Peyer's patch (tissue), 4 donors: ENCODE measurements at regions not wholly inside any gene's neighbourhood (a gene's known extent, or its start where the extent isn't known, plus 50 kb on each side); places are given as distances from the start of the nearest gene placed in this dataset.

Experiments
- CTCF ChIP-seq, 6 experiments: fragments of 450-650 bp in 4 of 6; fragments of 200-600 bp in 2 of 6; sonication (generic) in 1 of 6; IDR thresholded peaks; one replicate each; pipeline ENCODE4 v1.5.1; 2017 to 2019; ENCODE audit warnings: antibody characterized with exemption in 6 of 6, mild to moderate bottlenecking in 3 of 6, moderate library complexity in 1 of 6
- POLR2A ChIP-seq, 2 donors: fragments of 450-650 bp; IDR thresholded peaks; one replicate each; pipeline ENCODE4 v1.5.1; 2017; ENCODE audit warnings: antibody characterized with exemption in 2 of 2, mild to moderate bottlenecking in 2 of 2, moderate library complexity in 2 of 2

GRCh38 chr7:112654322-112655216 is 135.6 kb downstream of the TMEM168 start:
- TF ChIP-seq POLR2A (IDR thresholded peaks at IDR 0.05): no peak
- no peak for TF ChIP-seq CTCF (IDR thresholded peaks at IDR 0.05)
